ENCODE measurements at regions not wholly inside any gene's neighbourhood (a gene's known extent, or its start where the extent isn't known, plus 50 kb on each side); places are given as distances from the start of the nearest gene placed in this dataset.
"Not testable (repeated sequence)": the region's sequence is repeated elsewhere in the genome, so short reads cannot be mapped to it uniquely, and the experiment has no call there.

DNA sequence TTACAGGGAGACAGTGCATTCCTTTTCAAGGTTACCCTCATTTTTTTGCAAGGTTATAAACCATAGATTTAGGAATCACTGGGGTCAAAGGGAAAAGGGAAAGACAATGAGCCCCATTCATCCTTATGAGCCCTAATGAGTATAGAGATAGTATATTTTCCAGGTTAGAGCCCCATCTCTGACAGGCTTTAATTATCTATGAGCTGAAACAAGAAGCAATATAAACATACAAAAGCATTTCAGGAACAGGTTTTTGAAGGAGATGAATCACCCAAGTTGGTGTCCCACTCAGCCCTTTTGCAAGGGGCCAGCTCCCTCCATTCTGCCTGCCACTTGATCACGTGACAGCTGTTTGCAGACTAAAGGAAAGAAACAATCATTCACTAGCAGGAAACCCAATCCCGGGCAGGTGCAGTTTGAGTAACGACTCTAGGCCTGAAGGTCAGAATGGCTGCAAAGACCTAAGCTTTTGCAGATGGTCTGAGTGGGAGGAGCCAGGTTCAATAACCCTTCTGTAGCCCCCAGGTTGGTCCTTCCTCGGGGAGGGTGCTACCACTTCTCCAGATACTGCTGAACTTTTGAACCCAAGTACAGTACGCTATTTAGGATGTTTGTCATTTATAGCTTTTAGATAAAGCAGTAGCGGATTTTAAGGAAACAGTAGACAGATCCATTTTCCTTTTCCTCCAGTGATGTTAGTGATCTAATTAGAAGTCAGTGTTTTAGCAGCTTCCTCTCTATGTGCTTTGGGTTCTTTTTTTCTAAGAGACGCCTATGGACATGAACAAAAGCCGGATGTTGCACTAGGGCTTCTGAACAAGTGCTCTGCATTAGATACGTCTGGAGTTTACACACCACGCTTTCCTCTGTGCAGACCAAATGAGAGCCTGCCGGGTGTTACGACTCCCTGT is 253.2 kb downstream of the SOX4 start:
- peak; percentile 29 for DNase-seq (ENCODE audit: low spot score)

- DNase-seq (ENCODE audit: low spot score): no peak
Measured at GRCh38 chr6:21847711-21848480, 254.3 kb downstream of the SOX4 start.

DNA sequence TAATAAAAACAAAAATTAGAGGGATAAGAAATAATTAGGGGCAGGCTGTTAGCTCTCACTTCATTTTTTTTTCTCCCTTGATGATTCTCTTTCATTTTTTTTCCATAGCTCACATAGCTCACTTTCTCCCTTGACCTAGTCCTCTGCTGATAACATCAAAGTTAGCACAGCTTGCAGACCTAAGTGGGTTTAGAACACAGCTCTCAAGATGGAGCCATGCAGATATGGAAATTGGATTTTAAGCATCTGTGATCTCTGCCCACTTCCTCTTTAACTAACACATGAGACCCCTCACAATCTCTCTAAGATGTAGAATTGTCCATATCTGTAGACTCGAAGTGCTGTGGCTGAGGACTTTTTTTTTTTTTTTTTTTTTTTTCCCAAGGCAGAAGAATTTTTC is 257.1 kb downstream of the SOX4 start:
- no peak for DNase-seq (ENCODE audit: low spot score)

GRCh38 chr6:21855811-21856455 is 262.4 kb downstream of the SOX4 start:
- DNase-seq (ENCODE audit: low spot score): no peak

DNA sequence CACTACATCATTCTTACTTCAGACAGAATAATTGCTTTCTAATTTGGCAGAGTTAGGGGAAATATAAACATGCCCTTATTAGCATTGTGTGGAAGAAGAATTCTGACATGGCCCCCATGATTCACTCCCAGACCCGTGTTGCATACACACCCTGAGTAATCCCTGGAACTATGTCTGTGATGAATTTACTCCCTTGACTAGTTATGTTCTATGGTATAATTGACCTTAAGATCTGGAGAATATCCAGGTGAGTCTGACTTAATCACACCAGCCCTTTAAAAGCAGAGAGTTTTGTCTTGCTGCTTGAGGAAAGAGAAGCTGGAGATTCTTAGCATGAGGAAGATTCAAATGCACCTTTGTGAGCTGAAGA is 262.9 kb downstream of the SOX4 start:
- DNase-seq (ENCODE audit: low spot score): no peak

DNA sequence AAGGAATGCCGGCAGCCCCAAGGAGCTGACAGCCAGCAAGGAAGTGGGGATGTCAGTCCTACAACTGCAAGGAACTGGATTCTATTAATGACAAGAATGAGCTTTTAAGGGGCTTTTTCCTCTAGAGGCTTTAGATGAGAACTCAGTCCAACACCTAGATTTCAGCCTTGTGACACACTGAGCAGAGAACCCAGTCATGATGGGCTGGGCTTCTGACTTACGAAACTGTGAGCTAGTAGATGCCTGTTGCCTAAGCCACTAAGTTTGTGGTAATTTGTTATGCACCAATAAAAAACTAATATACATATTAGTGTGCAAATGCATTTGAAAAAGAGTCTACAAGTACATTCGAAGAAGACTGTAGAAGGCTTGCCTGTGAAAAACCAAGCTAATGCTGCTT is 263.3 kb downstream of the SOX4 start:
- no peak for DNase-seq (ENCODE audit: low spot score)

DNA sequence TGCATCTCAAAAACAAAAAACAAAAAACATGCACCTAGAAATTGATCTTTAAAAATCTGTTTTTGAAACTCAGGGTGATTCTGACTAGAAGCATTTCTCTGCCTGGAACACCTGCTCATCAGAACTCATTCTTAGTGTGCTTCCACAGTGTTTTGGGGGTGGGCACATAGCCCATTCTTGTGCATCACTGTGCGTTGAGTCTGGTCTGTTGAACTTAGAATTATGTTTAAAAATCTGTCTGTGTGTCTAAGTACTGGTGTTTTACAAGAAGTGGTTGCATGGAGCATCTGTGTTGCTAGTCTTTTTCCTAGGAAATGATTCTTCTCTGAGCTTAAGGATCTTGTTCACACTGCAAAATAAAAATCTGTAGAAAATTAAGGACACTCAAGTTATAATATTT is 264.5 kb downstream of the SOX4 start:
- no peak for DNase-seq (ENCODE audit: low spot score)

DNA sequence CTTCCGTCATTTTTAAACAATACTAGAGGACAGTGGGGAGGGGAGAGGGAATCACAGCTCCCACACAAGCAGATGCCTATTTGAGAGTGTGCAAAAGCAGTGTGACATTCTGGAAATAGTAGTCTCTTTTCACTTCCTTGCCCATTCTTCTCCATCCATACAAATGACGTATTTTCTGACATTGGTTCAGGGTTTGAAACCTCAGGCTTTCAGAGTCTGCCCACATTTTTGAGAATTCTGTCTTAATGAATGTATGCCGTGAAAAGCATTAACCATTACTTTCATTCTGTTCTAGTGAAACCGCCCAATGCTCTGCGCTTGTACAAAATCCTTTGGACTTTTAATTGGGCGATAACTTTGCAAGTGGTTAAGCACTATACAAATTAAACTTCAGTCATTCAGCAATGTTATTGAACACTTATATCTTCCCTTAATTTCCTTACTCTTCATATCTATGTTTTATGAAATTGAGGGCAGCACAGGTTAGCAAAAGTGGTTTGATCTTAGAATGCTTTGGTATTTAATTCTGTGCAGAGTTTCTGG is 265.7 kb downstream of the SOX4 start:
- no peak for DNase-seq (ENCODE audit: low spot score)

- no peak for DNase-seq (ENCODE audit: low spot score)
Measured at GRCh38 chr6:21861942-21862341, 268.4 kb downstream of the SOX4 start.

- no peak for DNase-seq (ENCODE audit: low spot score)
Measured at GRCh38 chr6:21864206-21864605, 270.7 kb downstream of the SOX4 start.

- peak; percentile 95 for DNase-seq (ENCODE audit: low spot score)
Measured at GRCh38 chr6:21868226-21868625, 274.7 kb downstream of the SOX4 start.

- DNase-seq (ENCODE audit: low spot score): no peak
Measured at GRCh38 chr6:21869085-21869771, 275.7 kb downstream of the SOX4 start.

GRCh38 chr6:21870076-21870730 is 276.7 kb downstream of the SOX4 start:
- no peak for DNase-seq (ENCODE audit: low spot score)

- DNase-seq (ENCODE audit: low spot score): no peak
Measured at GRCh38 chr6:21871831-21872230, 278.3 kb downstream of the SOX4 start.

GRCh38 chr6:21872749-21873148 is 279.2 kb downstream of the SOX4 start:
- no peak for DNase-seq (ENCODE audit: low spot score)

DNA sequence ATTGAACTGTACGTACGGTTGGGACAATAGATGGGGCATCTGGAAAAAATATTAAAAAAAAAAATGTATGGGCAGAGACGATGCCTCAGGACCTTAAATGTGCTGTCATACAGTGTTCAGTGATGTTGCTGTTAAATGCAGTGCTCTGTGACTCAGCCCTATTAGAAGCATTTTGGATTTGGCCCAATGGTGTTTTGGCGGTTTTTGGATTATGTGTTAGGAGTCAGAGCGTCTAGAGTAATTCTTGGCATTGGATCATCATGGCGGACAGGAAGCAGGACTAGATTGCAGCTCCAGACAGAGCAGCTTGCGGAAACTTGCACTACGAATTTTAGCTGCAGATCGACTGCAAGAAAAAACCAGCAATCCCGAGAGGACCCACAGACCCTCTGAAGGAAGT is 280.0 kb downstream of the SOX4 start:
- no peak for DNase-seq (ENCODE audit: low spot score)

DNA sequence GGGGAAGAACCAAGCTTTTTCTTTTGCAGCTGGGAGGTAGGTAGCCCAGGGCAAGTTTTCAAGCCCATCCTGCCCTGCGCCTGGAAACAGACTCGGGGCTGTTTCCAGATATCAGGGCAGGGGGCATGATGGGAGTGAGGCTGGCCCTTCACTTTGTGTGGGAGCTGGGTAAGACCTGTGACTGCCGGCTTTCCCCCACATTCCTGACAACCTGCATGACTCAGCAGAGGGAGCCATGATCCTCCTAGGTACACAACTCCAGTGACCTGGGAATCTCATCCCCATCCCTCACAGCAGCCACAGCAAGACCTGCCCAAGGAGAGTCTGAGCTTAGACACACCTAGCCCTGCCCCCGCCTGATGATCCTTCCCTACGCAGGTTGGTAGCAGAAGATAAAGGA is 280.8 kb downstream of the SOX4 start:
- no peak for DNase-seq (ENCODE audit: low spot score)

- not testable (repeated sequence) for DNase-seq (ENCODE audit: low spot score)
Measured at GRCh38 chr6:21877037-21877436, 283.5 kb downstream of the SOX4 start.

DNA sequence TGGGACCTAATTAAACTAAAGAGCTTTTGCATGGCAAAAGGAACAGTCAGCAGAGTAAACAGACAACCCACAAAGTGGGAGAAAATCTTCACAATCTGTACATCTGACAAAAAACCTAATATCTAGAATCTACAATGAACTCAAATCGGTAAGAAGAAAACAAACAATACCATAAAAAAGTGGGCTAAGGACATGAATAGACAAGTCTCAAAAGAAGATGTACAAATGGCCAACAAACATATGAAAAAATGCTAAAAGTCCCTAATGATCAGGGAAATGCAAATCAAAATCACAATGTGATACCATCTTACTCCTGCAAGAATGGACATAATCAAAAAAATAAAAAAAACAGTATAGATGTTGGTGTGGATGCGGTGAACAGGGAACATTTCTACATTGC is 286.7 kb downstream of the SOX4 start:
- DNase-seq (ENCODE audit: low spot score): not testable (repeated sequence)

DNA sequence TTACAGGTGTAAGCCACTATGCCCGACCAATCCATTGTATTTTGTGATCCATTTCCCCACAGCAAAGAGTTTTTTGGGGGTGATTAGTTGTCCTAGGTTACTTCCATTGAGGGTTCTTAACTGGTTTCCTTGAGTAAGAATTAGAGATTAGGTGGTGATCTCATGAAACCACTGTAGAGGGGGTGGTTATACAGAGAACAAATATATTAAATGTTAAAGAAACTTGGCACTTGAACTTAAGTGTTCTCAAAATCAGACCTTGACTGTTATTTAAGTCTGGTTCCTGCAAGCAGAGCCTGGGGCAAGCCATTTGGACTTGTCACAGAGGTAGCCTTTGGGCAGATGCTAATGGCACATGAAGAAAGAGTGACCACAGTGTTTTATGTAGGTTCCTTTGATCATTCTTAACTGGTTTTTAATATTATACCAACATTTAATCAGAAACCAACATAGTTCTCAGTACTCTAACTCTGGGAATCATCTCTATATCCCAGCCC is 288.5 kb downstream of the SOX4 start:
- no peak for DNase-seq (ENCODE audit: low spot score)

All from umbilical cord (tissue), 1 donor.